Thoracic aorta (tissue), 2 donors: ENCODE measurements at regions not wholly inside any gene's neighbourhood (a gene's known extent, or its start where the extent isn't known, plus 50 kb on each side); places are given as distances from the start of the nearest gene placed in this dataset.
"Not testable (repeated sequence)": the region's sequence is repeated elsewhere in the genome, so short reads cannot be mapped to it uniquely, and the experiment has no call there.

Source experiments
- ATAC-seq: fragments of 150-250 bp; one replicate; pipeline ENCODE4 v1.8.0; 2017; ENCODE audit warnings: low read depth; ENCODE audit not compliant: insufficient number of reproducible peaks, low FRiP score
- DNase-seq: peaks from one replicate; pipeline ENCODE4 v3.0.0-alpha.2; 2020; ENCODE audit warnings: low spot score
- H3K27ac ChIP-seq, 2 donors: fragments of 200-600 bp; sonication (generic); 1 replicate in 1 of 2; 2 replicates in 1 of 2; pipeline ENCODE4 v1.5.1; 2016; ENCODE audit warnings: mild to moderate bottlenecking in 2 of 2, moderate library complexity in 2 of 2
- H3K27me3 ChIP-seq: fragments of 200-600 bp; sonication (generic); replicated peaks from 2 replicates; pipeline ENCODE4 v1.6.0; 2016; ENCODE audit warnings: mild to moderate bottlenecking; ENCODE audit not compliant: insufficient read depth
- H3K36me3 ChIP-seq: fragments of 200-600 bp; sonication (generic); one replicate; pipeline ENCODE4 v1.5.1; 2016
- H3K4me1 ChIP-seq, 2 donors: fragments of 200-600 bp; sonication (generic); 1 replicate in 1 of 2; 2 replicates in 1 of 2; pipeline versions ENCODE4 v1.5.1 to v1.6.0; 2016; ENCODE audit warnings: low read depth in 2 of 2, mild to moderate bottlenecking in 1 of 2; ENCODE audit not compliant: control insufficient read depth in 1 of 2
- H3K4me3 ChIP-seq: fragments of 200-600 bp; sonication (generic); 2 replicates; pipeline ENCODE4 v1.5.1; 2016; ENCODE audit warnings: mild to moderate bottlenecking
- H3K9me3 ChIP-seq: fragments of 200-600 bp; sonication (generic); 2 replicates; pipeline ENCODE4 v1.5.1; 2016
- CTCF ChIP-seq: fragments of 200-600 bp; sonication (generic); IDR thresholded peaks from one replicate; pipeline ENCODE4 v1.5.1; 2019; ENCODE audit warnings: antibody characterized with exemption

GRCh38 chr20:22523499-22524392 is 60.6 kb downstream of the FOXA2 start:
- ATAC-seq (no peak), DNase-seq (no peak)
- Histone ChIP-seq H3K27me3 (no peaks in the 10 kb centered on the region), H3K4me3 (no peak overlapping the region), H3K4me1 (no peaks in the 10 kb centered on the region), H3K36me3 (no peaks in the 10 kb centered on the region), H3K9me3 (no peaks in the 10 kb centered on the region), H3K27ac (no peak overlapping the region)
- no peak for TF ChIP-seq CTCF

- ATAC-seq, result no peak
- H3K27me3 ChIP-seq, result no peaks in the 10 kb centered on the region
- no peaks in the 10 kb centered on the region for H3K4me1 ChIP-seq
- DNase-seq, result no peak
- no peak for TF ChIP-seq CTCF
- no peaks in the 10 kb centered on the region for H3K36me3 ChIP-seq
- no peaks in the 10 kb centered on the region for H3K9me3 ChIP-seq
- H3K4me3 ChIP-seq, result no peak overlapping the region
- no peak overlapping the region for H3K27ac ChIP-seq
Observed at GRCh38 chr20:22523128-22523498, 61.3 kb downstream of the FOXA2 start.

- ATAC-seq, result no peak
- Histone ChIP-seq H3K4me3 (no peak overlapping the region), H3K36me3 (no peaks in the 10 kb centered on the region), H3K27ac (no peak overlapping the region), H3K9me3 (no peaks in the 10 kb centered on the region), H3K4me1 (no peaks in the 10 kb centered on the region), H3K27me3 (no peaks in the 10 kb centered on the region)
- TF ChIP-seq CTCF, result no peak
- DNase-seq, result no peak
Observed at GRCh38 chr20:22522701-22523100, 61.7 kb downstream of the FOXA2 start.

GRCh38 chr20:22521940-22522339 is 62.4 kb downstream of the FOXA2 start:
- H3K36me3 ChIP-seq, DNase-seq, H3K27ac ChIP-seq, H3K27me3 ChIP-seq, H3K9me3 ChIP-seq, H3K4me3 ChIP-seq, H3K4me1 ChIP-seq, ATAC-seq: not testable (repeated sequence)

- Histone ChIP-seq H3K36me3 (no peaks in the 10 kb centered on the region), H3K4me3 (no peak overlapping the region), H3K4me1 (no peaks in the 10 kb centered on the region), H3K27ac (no peak overlapping the region), H3K9me3 (no peaks in the 10 kb centered on the region), H3K27me3 (no peaks in the 10 kb centered on the region)
- ATAC-seq (no peak), DNase-seq (no peak)
- TF ChIP-seq CTCF, result no peak
Observed at GRCh38 chr20:22520381-22520780, 64.0 kb downstream of the FOXA2 start.

- Histone ChIP-seq H3K9me3 (no peaks in the 10 kb centered on the region), H3K4me1 (no peaks in the 10 kb centered on the region), H3K36me3 (no peaks in the 10 kb centered on the region), H3K27me3 (no peaks in the 10 kb centered on the region), H3K4me3 (no peak overlapping the region), H3K27ac (no peak overlapping the region)
- DNase-seq, result no peak
- ATAC-seq, result no peak
- TF ChIP-seq CTCF, result no peak
Observed at GRCh38 chr20:22515264-22515663, 69.1 kb downstream of the FOXA2 start.
